OCI-LY1 (cell line): ENCODE measurements at regions not wholly inside any gene's neighbourhood (a gene's known extent, or its start where the extent isn't known, plus 50 kb on each side); places are given as distances from the start of the nearest gene placed in this dataset.

ENCODE experiments used
- H2AFZ ChIP-seq: fragments of 200-600 bp; sonication (generic), shearing (Covaris generic); 2 replicates; pipeline ENCODE4 v1.6.0; 2014; ENCODE audit warnings: antibody characterized with exemption, mild to moderate bottlenecking, low read length
- H3F3A ChIP-seq: fragments of 200-600 bp; sonication (generic), shearing (Covaris generic); 2 replicates; pipeline ENCODE4 v1.6.0; 2014; ENCODE audit warnings: mild to moderate bottlenecking, antibody characterized with exemption, low read length, moderate library complexity; ENCODE audit not compliant: insufficient read depth
- H3K27ac ChIP-seq: fragments of 200-600 bp; sonication (generic); 2 replicates; pipeline ENCODE4 v1.5.1; 2014; ENCODE audit warnings: low read length, mixed run types, mild to moderate bottlenecking, low read depth; ENCODE audit not compliant: poor library complexity, severe bottlenecking
- H3K27me3 ChIP-seq: fragments of 200-600 bp; sonication (generic); 2 replicates; pipeline ENCODE4 v1.6.0; 2014; ENCODE audit warnings: antibody characterized with exemption, mild to moderate bottlenecking, low read length, moderate library complexity; ENCODE audit not compliant: insufficient read depth
- H3K36me3 ChIP-seq: fragments of 200-600 bp; sonication (generic); 2 replicates; pipeline ENCODE4 v1.6.1; 2014; ENCODE audit warnings: mild to moderate bottlenecking, antibody characterized with exemption, low read length, moderate library complexity, mixed read lengths; ENCODE audit not compliant: insufficient read depth
- H3K4me1 ChIP-seq: fragments of 200-600 bp; sonication (generic); 2 replicates; pipeline ENCODE4 v1.5.1; 2014; ENCODE audit warnings: mild to moderate bottlenecking, low read length, moderate library complexity; ENCODE audit not compliant: insufficient read depth, severe bottlenecking
- H3K4me2 ChIP-seq: fragments of 200-600 bp; sonication (generic), shearing (Covaris generic); 2 replicates; pipeline ENCODE4 v1.6.1; 2014; ENCODE audit warnings: low read length
- H3K4me3 ChIP-seq: fragments of 200-600 bp; sonication (generic); 2 replicates; pipeline ENCODE4 v1.5.1; 2014; ENCODE audit warnings: low read length, low read depth, mild to moderate bottlenecking, mixed read lengths; ENCODE audit not compliant: poor library complexity, severe bottlenecking
- H3K79me2 ChIP-seq: fragments of 200-600 bp; shearing (Covaris generic); 2 replicates; pipeline ENCODE4 v1.6.1; 2016; ENCODE audit warnings: mixed run types, low read length, mixed read lengths; ENCODE audit not compliant: insufficient read depth
- H3K9ac ChIP-seq: fragments of 200-600 bp; sonication (generic), shearing (Covaris generic); 2 replicates; pipeline ENCODE4 v1.6.1; 2014; ENCODE audit warnings: mild to moderate bottlenecking, low read length, mixed read lengths
- H3K9me2 ChIP-seq: fragments of 200-600 bp; sonication (generic), shearing (Covaris generic); 2 replicates; pipeline ENCODE4 v1.6.1; 2014; ENCODE audit warnings: low read depth, mild to moderate bottlenecking, low read length, mixed read lengths
- H3K9me3 ChIP-seq: fragments of 200-600 bp; shearing (Covaris generic); 2 replicates; pipeline ENCODE4 v1.6.1; 2014; ENCODE audit warnings: low read length, mixed read lengths
- H4K20me1 ChIP-seq: fragments of 200-600 bp; sonication (generic), shearing (Covaris generic); 2 replicates; pipeline ENCODE4 v1.6.0; 2016; ENCODE audit warnings: mild to moderate bottlenecking, low read length; ENCODE audit not compliant: insufficient read depth
- CTCF ChIP-seq: fragments of 200-600 bp; sonication (generic), shearing (Covaris generic); IDR thresholded peaks from 2 replicates; pipeline ENCODE4 v1.5.1; 2017; ENCODE audit warnings: mild to moderate bottlenecking, antibody characterized with exemption, low read length, moderate library complexity, mixed read lengths
- EZH2 ChIP-seq: fragments of 200-600 bp; sonication (generic), shearing (Covaris generic); IDR thresholded peaks from 2 replicates; pipeline ENCODE4 v1.8.0; 2017; ENCODE audit warnings: borderline replicate concordance, mixed run types, mild to moderate bottlenecking, antibody characterized with exemption, low read length, moderate library complexity, mixed read lengths

- H3K36me3 ChIP-seq, result no peaks in the 10 kb centered on the region
- no peaks in the 10 kb centered on the region for H4K20me1 ChIP-seq
- H3K79me2 ChIP-seq, result no peaks in the 10 kb centered on the region
- no peaks in the 10 kb centered on the region for H3F3A ChIP-seq
- no peaks in the 10 kb centered on the region for H3K9me2 ChIP-seq
- H3K27ac ChIP-seq, result no peak overlapping the region
- H3K4me1 ChIP-seq, result no peaks in the 10 kb centered on the region
- H2AFZ ChIP-seq, result no peak overlapping the region
- no peaks in the 10 kb centered on the region for H3K27me3 ChIP-seq
- no peak overlapping the region for H3K4me2 ChIP-seq
- no peaks in the 10 kb centered on the region for H3K9me3 ChIP-seq
- no peak overlapping the region for H3K4me3 ChIP-seq
- H3K9ac ChIP-seq, result no peak overlapping the region
- no peak for TF ChIP-seq EZH2
- TF ChIP-seq CTCF, result no peak
These were observed 318.9 kb upstream of the USP25 start for GRCh38 chr21:15410853-15411252.

GRCh38 chr21:15414057-15414456, 315.7 kb upstream of the USP25 start:
- Histone ChIP-seq H3K36me3 (no peaks in the 10 kb centered on the region), H3K9ac (no peak overlapping the region), H3K9me3 (no peaks in the 10 kb centered on the region), H3K79me2 (no peaks in the 10 kb centered on the region), H4K20me1 (no peaks in the 10 kb centered on the region), H3K27ac (no peak overlapping the region), H3K4me3 (no peak overlapping the region), H3F3A (no peaks in the 10 kb centered on the region), H3K4me2 (no peak overlapping the region), H3K27me3 (no peaks in the 10 kb centered on the region), H2AFZ (no peak overlapping the region), H3K9me2 (no peaks in the 10 kb centered on the region), H3K4me1 (no peaks in the 10 kb centered on the region)
- no peak for TF ChIP-seq CTCF
- TF ChIP-seq EZH2, result no peak

- H3K9me3 ChIP-seq, result no peaks in the 10 kb centered on the region
- H4K20me1 ChIP-seq, result no peaks in the 10 kb centered on the region
- no peak for TF ChIP-seq CTCF
- no peak for TF ChIP-seq EZH2
- H3K27ac ChIP-seq, result no peak overlapping the region
- no peaks in the 10 kb centered on the region for H3K9me2 ChIP-seq
- H3F3A ChIP-seq, result no peaks in the 10 kb centered on the region
- H3K9ac ChIP-seq, result no peak overlapping the region
- no peaks in the 10 kb centered on the region for H3K4me1 ChIP-seq
- no peak overlapping the region for H2AFZ ChIP-seq
- H3K36me3 ChIP-seq, result no peaks in the 10 kb centered on the region
- H3K27me3 ChIP-seq, result no peaks in the 10 kb centered on the region
- H3K79me2 ChIP-seq, result no peaks in the 10 kb centered on the region
- H3K4me3 ChIP-seq, result no peak overlapping the region
- H3K4me2 ChIP-seq, result no peak overlapping the region
These were observed 314.1 kb upstream of the USP25 start for GRCh38 chr21:15415541-15416261.
